SU-DHL-6 (cell line): ENCODE measurements at regions not wholly inside any gene's neighbourhood (a gene's known extent, or its start where the extent isn't known, plus 50 kb on each side); places are given as distances from the start of the nearest gene placed in this dataset.

Experiments
- EZH2phosphoT487 ChIP-seq: fragments of 200-600 bp; sonication (generic), shearing (Covaris generic); conservative IDR thresholded peaks from 2 replicates; pipeline ENCODE4 v1.6.1; 2018; ENCODE audit warnings: mild to moderate bottlenecking, antibody characterized with exemption, low read length, moderate library complexity, mixed read lengths
- TF ChIP-seq, protein P1 (sequence below): fragments of 200-600 bp; sonication (generic); IDR thresholded peaks from one replicate; pipeline ENCODE4 v1.5.1; 2017; ENCODE audit warnings: antibody characterized with exemption, mild to moderate bottlenecking, low read length, moderate library complexity; ENCODE audit not compliant: insufficient read depth, poor library complexity, severe bottlenecking

DNA sequence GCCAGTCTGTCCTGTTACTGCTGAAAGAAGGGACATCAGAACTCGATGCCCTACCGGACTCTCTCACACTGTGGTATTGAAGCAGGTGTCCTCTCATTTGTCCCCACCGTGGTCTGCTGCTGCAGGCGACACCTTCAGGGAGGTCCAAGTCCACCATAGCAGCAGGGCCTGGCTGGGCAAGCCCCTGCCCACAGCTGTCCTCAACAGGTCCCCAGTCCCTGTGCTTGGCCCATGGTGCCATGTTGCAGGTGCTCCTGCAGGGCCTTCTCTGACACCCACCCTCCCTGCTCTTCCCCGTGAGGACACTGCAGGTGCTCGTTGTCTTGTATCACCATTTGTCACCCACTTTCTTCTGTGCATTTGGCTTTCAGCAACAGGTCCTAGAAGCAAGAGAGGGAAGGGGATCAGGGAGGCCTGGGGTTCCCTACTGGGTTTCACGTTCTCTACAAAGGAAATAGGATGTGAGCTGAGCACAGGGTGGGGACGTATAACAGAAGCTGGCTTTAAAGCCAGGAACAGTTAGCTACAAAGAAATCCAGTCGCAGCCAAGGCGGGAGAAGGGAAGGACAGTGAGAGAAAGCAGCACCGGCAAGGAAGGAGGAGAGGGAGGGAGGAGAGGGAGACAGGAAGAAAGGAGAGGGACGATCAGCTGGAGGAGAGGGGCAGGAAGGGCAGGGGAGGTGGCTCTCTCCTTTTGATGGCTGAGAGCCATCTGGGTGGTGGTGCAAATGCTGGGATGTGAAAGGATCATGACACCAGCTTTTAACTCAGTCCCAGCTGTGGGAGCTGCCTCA lies 117.7 kb upstream of the FRMD4A start:
- TF ChIP-seq, protein P1, sequence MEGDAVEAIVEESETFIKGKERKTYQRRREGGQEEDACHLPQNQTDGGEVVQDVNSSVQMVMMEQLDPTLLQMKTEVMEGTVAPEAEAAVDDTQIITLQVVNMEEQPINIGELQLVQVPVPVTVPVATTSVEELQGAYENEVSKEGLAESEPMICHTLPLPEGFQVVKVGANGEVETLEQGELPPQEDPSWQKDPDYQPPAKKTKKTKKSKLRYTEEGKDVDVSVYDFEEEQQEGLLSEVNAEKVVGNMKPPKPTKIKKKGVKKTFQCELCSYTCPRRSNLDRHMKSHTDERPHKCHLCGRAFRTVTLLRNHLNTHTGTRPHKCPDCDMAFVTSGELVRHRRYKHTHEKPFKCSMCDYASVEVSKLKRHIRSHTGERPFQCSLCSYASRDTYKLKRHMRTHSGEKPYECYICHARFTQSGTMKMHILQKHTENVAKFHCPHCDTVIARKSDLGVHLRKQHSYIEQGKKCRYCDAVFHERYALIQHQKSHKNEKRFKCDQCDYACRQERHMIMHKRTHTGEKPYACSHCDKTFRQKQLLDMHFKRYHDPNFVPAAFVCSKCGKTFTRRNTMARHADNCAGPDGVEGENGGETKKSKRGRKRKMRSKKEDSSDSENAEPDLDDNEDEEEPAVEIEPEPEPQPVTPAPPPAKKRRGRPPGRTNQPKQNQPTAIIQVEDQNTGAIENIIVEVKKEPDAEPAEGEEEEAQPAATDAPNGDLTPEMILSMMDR: no peak
- TF ChIP-seq EZH2phosphoT487: no peak
